ENCODE measurements at regions not wholly inside any gene's neighbourhood (a gene's known extent, or its start where the extent isn't known, plus 50 kb on each side); places are given as distances from the start of the nearest gene placed in this dataset.

- DNase-seq (ENCODE audit: low read depth): no peak
These were observed 171.8 kb downstream of the UBE2E3 start for GRCh38 chr2:181152226-181152625.

GRCh38 chr2:181152701-181153100 lies 172.3 kb downstream of the UBE2E3 start:
- DNase-seq (ENCODE audit: low read depth): no peak

- DNase-seq (ENCODE audit: low read depth): no peak
These were observed 173.5 kb downstream of the UBE2E3 start for GRCh38 chr2:181153886-181154285.

- DNase-seq (ENCODE audit: low read depth): no peak
These were observed 176.9 kb downstream of the UBE2E3 start for GRCh38 chr2:181157326-181157725.

GRCh38 chr2:181158427-181158826 lies 178.0 kb downstream of the UBE2E3 start:
- DNase-seq (ENCODE audit: low read depth): no peak

- DNase-seq (ENCODE audit: low read depth): no peak
These were observed 181.2 kb downstream of the UBE2E3 start for GRCh38 chr2:181161615-181162014.

- no peak for DNase-seq (ENCODE audit: low read depth)
These were observed 182.7 kb downstream of the UBE2E3 start for GRCh38 chr2:181163139-181163538.

GRCh38 chr2:181163691-181164090 lies 183.3 kb downstream of the UBE2E3 start:
- no peak for DNase-seq (ENCODE audit: low read depth)

GRCh38 chr2:181164699-181165098 lies 184.3 kb downstream of the UBE2E3 start:
- DNase-seq (ENCODE audit: low read depth): no peak

GRCh38 chr2:181165199-181165868 lies 184.9 kb downstream of the UBE2E3 start:
- DNase-seq (ENCODE audit: low read depth): no peak

- DNase-seq (ENCODE audit: low read depth): no peak
These were observed 189.1 kb downstream of the UBE2E3 start for GRCh38 chr2:181169503-181169902.

- DNase-seq (ENCODE audit: low read depth): no peak
These were observed 189.9 kb downstream of the UBE2E3 start for GRCh38 chr2:181170256-181170655.

- DNase-seq (ENCODE audit: low read depth): no peak
These were observed 192.3 kb downstream of the UBE2E3 start for GRCh38 chr2:181172676-181173075.

GRCh38 chr2:181174611-181175580 lies 194.5 kb downstream of the UBE2E3 start:
- DNase-seq (ENCODE audit: low read depth): no peak

GRCh38 chr2:181176540-181176939 lies 196.1 kb downstream of the UBE2E3 start:
- DNase-seq (ENCODE audit: low read depth): no peak

GRCh38 chr2:181177376-181177775 lies 197.0 kb downstream of the UBE2E3 start:
- no peak for DNase-seq (ENCODE audit: low read depth)

GRCh38 chr2:181178130-181178529 lies 197.7 kb downstream of the UBE2E3 start:
- DNase-seq (ENCODE audit: low read depth): no peak

GRCh38 chr2:181178823-181179412 lies 198.5 kb downstream of the UBE2E3 start:
- DNase-seq (ENCODE audit: low read depth): no peak

- DNase-seq (ENCODE audit: low read depth): no peak
These were observed 203.6 kb downstream of the UBE2E3 start for GRCh38 chr2:181183878-181184542.

GRCh38 chr2:181185421-181185820 lies 205.0 kb downstream of the UBE2E3 start:
- no peak for DNase-seq (ENCODE audit: low read depth)

GRCh38 chr2:181185948-181186347 lies 205.5 kb downstream of the UBE2E3 start:
- DNase-seq (ENCODE audit: low read depth): no peak

GRCh38 chr2:181188605-181189004 lies 208.2 kb downstream of the UBE2E3 start:
- DNase-seq (ENCODE audit: low read depth): no peak

All from activated T-helper 1 cell treated with Interleukin-2 at 50 U/mL for 16 hours (primary cell).